HG03175 (cell line): ENCODE measurements at regions not wholly inside any gene's neighbourhood (a gene's known extent, or its start where the extent isn't known, plus 50 kb on each side); places are given as distances from the start of the nearest gene placed in this dataset.

Experiments used
- ATAC-seq: cut with Tn5 transposase; IDR thresholded peaks from one replicate; pipeline ENCODE4 v1.9.1; 2021; ENCODE audit warnings: mild to moderate bottlenecking, moderate library complexity; ENCODE audit not compliant: unreplicated experiment

DNA sequence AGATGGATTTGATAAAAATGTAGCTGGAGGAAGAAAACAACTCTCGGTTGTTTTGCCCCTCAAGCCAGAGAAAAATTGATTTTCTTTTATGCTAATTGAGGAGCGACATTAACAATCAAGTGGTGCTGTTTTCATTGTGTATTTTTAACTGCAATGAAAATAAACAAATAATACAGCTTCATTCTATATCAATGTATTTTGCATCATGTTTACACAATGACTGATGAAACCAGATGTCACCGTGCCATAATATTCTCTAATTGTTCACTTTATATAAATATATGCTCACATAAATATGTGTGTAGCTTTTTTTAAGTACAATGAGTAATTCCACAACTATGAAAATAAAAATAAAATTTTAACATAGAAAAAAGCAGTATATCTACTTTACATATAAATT, 139.0 kb upstream of the PRDM9 start:
- no peak for ATAC-seq

DNA sequence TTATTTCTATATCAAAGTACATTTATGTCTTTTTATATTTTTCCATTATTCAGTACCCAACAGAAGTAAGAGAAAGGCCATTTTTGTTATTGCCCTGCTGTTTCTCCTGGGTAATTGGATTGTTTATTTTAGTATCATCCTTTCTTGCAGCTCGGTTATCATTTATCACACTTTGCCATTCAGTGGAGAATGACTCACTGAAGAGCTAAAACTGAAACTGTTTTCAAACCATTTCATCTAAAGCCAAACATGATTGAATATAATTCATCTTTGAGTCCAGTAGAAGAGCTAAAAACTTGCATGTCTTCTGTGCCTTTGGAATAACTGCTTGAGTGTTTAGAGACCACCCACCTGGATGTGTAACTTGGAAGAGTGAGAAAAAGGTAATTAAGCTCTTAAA, 139.5 kb upstream of the PRDM9 start:
- ATAC-seq = no peak

DNA sequence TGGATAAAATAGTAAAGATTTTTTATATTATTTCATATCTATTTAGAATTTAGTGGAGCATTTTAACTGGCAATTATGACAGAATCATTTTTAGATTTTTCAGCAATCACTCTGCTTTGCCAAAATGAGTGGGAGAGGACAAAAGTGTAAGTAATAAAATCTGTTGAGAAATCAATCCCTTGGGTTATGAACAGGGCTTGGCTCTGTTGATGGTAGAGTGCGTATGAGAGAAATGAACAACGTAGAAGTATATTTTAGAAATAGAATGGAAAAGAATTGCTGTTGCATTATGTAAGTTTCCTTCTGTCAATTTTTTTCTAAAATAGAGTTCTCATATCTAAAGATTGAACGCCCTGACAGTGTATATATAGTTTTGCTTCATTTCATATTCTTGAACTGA, 154.1 kb upstream of the PRDM9 start:
- no peak for ATAC-seq

DNA sequence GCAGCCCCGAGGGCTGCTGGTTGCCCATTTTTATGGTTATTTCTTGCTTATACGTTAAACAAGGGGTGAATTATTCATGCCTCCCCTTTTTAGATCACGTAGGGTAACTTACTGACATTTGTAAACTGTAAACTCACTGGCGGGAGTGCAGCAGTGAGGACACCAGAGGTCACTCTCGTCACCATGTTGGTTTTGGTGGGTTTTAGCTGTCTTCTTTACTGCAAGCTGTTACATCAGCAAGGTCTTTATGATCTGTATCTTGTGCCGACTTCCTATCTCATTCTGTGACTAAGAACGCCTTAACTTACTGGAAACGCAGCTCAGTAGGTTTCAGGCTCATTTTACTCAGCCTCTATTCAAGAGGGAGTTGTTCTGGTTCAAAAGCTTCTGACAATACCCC, 155.0 kb upstream of the PRDM9 start:
- no peak for ATAC-seq

DNA sequence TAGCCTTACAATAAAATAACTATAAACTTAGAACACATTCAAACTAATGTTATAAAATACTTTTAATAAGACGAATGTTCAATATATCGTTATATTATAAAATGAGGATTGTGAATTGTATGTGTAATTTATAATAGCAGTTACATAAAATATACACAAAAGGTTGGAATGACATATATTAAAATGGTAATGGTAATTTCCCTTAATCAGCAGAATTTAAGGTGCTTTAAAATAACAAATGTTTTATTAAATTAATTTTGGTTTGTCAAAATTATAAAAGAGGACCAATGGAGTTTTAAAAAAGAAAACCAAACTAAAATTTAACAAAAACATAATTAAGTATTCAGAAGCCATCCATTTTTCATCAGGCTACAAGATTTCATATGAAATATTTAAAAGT, 164.3 kb upstream of the PRDM9 start:
- ATAC-seq = no peak

DNA sequence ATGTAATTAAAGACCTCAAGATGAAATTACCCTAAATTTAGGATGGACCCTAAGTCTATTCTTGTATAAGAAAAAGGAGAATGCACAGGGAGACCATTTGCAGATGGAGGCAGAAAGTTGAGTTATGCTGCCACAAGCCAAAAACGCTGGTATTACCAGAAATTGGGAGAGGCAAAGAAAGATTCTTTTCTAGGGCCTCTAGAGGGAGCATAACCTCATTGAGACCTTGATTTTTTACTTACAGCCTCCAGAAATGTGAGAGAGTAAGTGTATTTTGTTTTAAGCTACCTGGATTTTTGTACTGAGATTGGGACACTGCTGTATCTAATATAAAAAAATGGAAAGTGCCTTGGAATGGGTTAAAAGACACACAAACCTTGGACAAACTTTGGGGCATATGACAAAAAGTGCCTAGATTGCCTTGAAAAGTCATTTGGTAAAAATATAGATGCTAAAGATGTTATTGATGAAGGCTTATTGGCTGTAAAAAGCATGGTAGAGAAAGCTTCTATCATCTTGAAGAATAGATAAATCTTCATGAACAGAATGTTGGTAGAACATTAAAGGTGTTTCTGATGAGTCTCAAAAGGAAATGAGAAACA, 174.7 kb upstream of the PRDM9 start:
- no peak for ATAC-seq

DNA sequence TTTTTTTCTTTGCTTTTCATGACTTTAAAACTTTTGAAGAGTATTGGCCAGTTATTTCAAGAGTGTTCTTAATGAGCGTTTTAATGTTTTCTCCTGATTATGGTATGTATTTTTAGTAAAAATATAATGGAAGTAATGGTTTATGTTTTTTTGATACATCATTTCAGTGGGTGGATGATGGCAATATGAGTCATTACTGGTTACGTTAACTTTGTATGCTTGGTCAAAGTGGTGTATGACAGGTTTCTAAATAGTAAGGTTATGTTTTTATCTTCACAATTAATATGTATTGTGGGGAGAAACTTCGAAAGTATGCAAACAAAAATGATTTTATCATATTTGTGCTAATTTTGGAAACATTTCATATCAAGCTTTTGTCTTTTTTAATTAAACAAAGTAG, 176.7 kb upstream of the PRDM9 start:
- ATAC-seq = no peak

DNA sequence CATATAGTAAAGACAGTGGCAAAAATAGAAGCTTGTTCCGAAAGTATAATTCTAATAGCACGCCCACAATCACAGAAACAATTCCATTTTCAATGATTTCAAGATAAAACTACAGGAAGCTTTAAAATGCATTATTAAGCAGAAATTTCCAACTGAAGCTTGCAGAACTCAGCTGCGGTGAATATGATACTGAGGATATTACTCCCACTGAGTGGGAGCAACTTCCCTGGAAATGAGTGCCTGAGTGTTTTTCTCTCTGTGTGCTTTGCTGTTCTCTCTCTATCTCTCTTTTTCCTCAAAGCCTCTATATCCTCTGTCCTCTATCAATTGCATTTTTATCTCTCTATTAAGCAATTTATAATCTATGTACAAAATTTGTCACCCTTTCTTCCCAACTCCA, 187.5 kb upstream of the PRDM9 start:
- ATAC-seq = no peak

DNA sequence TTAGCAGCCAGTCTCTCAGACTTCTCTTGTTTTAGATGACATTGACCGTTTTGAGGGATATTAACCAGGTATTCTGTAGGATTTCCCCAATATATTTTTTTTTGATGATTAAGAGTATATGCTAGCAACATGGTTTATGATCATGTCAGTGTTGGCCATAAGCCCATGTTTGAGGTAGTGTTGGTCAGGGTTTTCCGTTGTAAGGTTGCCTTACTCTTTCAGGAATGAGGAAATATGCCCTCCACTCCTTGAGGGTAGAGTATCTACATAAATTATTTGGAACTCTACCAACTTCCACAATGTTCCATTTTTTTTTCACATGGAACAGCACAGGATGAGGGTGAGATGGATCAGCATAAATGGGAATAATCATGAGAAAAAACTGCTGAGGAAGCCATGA, 188.4 kb upstream of the PRDM9 start:
- no peak for ATAC-seq

DNA sequence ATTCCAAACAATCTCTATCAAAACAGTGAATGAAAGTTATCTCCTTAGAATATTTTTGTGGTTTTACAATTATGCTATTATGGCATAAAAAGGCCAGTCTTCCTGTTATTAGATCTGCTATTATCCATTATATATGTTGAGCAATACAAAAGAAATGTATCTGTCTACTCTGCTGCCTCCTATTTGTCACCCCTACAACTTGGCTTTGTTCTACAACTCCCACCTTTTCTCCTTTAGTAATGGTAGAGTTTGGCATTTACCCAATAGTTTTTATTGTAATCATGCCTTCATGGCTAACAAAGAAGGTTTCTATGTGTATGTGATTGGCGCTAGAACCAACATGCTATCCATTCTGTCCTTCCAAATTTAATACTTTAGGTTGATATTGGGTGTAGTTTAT, 189.2 kb upstream of the PRDM9 start:
- ATAC-seq = no peak

DNA sequence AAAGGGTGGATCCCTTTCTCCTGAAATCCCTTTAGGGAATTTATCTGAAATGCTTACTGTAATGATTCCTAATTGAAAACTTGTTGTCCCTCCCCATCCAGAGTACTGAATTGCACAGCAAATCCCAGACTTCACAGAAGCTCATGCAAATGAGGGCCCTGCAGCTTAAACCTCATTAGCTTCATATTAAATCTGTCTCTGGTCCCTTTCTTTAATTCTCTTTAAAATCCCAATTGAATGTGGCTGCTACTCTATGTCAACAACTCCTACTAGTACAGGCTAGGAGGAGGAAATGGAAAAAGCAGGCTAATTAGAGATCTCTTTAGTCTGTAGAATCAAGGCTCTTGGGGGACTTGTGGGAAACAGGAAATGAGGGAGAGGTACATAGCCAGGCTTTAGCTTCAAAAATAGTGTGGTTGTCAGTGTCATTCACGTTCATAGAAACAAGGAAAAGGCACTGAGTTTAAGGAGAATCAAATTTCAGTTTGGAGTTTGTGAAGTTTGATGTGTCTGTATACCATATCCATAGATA, 191.3 kb upstream of the PRDM9 start:
- no peak for ATAC-seq

DNA sequence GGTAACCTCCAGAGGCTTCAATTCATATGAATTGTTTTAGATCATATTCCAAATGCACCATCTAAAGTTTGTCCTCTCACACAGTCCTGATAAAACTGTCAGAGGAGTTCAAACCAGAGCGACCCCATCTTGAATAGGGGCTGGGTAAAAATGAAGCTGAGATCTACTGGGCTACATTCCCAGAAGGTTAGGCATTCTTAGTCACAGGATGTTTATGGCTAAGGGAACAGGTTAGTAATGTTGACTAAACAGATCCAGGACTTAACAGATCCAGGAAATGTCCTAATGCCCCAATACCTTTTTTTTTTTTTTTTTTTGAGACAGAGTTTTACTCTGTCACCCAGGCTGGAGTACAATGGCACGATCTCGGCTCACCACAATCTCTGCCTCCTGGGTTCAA, 192.6 kb upstream of the PRDM9 start:
- ATAC-seq = no peak

DNA sequence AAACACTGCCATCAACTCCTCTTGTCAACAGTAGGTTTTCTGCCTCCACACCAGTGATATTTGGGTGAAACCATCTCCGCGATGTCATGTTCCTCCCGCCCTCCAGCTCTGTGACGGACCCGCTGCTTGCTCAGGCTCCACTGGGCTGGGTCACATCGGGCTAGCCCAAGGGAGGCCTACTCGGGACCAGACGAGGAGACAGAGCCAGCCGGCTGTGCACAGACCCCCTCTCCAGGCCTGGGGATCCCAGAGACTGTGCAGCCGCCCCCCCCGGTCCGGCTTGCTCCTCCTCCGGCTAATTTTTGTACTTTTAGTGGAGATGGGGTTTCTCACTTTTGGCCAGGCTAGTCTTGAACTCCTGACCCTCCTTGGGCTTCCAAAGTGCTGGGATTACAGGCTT, 202.4 kb upstream of the PRDM9 start:
- no peak for ATAC-seq

DNA sequence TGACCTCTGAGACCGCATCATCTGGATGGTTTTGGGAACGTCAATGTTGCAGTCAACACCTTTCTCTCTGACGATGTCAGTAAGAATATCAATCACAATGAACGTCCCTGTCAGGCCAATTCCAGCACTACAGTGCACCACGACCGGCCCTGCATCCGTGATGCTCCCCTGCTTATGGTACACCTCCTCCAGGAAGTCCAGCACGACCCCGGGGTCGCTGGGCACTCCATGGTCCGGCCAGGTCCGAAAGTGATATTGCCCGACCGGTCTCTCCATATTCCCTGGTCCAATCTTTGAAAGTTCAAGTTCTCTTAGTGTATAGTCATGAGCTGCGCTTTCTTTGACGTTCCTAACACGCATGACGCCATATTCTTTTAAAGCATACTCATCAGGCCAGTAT, 203.6 kb upstream of the PRDM9 start:
- no peak for ATAC-seq

DNA sequence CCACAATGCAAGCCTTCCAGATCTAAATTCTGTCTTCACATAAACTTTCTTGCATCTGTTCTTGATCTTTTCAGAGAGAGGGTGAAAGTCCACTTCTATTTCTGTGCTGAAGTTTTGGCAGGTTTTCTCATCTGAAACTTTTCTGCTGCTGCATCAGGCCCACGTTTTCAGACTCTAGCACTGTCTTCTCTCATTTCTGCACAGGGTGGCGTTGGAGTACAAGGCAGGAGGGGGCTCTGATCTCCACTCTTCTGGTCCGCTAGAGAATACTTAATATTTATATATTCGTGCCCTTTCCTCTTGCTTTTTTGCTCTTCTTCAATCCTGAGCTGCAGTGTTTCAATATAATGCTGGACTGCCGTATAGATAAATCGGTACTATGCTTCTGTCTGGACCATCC, 204.0 kb upstream of the PRDM9 start:
- no peak for ATAC-seq

DNA sequence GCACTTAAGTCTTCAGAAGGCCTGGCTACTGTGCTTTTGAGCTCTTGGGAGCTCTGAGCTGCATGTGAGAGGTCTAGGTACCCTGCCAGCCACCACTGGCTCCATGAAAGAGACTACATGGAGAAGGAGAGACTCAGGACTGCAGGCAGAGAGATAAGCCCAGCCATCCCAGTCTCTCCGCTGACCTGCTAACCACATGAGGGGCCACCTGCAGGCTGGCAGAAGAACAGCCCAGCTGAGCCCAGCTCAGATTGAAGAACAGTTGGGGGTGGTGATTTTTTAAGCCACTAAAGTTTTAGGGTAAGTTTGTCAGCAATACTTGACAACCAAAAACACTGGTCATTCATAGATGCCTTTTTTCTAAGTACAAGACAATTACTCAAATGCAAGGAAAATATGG, 205.0 kb upstream of the PRDM9 start:
- no peak for ATAC-seq

DNA sequence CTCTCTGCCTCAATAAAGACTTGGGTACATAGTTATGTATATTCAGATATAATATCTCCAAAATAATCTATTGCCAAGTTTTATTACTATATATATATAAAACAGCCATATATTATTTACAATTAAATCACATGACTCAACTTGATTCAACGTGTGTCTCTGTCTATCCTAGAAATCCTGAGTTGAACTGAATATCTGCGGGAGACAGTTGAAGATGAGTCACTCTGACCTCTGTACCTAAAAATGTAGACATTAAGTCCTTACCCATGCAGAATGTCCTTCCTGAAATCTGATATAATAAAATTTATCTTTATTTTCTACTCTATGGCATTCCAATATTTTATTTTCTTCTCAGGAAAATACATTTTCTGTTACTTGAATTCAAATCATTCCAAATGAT, 218.2 kb upstream of the PRDM9 start:
- no peak for ATAC-seq

DNA sequence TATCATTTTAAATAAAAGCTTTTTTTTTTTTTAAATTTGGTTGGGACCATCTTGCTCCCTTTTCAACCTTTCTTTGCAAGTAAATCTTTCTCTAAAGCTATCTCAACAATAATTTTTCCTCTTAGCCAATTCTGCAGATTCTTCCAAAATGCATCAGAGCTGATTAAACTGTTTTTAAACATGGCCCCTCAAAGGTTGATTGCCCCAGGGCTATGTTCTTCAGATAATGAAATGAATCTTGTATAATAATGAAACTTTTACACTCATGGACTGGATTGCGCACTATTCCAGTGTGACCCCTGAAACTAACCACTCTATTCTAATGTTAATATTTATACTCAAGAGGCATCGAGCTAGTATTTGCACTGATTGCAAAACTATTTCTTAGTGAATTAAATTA, 222.8 kb upstream of the PRDM9 start:
- no peak for ATAC-seq

DNA sequence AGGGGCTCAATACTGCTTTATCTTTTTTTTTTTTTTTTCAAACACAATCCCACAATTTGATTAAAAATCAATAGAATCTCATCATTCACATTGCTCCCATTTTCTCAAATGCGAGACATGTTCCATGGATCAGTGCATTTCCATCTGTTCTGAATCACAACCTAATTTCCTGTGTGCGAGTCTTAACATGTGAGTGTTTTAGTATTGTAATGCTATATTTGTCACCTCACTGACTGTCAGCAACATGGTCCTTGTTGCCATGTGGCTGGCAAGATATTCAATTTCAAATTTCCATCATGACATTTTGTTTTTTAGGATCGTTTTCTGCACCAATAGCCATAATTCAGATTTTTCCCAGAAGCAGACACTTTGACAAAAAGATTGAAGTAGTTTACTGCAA, 233.2 kb upstream of the PRDM9 start:
- ATAC-seq = no peak

DNA sequence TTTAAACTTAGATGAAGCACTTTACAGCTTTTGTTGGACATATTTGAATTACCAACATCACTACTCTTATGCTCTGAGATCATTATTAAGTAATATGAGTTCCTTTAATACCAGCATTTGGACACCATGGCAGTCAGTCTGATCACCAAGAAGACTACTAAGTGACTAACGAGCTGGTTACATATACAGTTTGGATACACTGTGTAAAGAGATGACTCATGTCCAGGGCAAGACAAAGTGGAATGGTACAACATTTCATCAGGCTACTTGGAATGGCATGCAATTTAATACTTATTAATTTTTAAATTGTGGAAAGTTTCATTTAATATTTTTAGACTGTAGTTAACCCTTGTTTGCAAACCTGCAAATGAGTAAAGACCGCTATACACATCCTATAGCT, 237.4 kb upstream of the PRDM9 start:
- no peak for ATAC-seq

DNA sequence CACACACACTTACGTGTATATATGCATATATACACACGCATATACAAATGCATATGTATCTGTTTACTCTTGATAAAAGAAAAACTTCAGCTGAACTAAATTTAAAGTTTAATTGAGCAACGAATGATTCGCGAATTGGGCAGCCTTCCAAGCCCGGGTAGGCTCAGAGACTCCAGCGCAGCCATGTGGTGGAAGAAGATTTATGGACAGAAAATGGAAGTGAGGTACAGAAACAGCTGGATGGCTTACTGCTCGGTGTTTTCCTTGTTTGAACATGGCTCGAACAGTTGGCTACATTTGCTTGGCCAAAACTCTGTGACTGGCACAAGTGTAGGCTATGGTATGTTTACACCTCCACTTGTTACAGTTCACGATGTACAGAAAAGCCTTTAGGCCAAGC, 239.3 kb upstream of the PRDM9 start:
- no peak for ATAC-seq

DNA sequence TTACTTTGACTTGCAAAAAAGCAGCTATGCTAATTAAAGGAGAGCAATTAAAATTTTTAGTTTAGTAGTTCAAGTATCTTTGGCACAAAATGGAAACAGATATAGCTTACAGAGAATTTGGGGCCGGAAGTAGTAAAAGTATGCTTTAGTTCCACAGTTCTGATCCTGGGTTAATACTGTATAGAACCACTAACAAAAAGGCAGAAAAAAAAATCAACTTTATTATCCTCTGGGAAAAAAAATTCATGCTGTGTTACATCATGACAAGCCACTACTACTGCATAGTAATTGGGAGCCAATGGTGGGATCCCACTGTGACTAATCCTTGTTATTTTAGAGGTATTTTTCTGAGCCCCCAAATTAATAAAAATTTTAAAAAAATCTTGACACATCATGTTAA, 246.8 kb upstream of the PRDM9 start:
- ATAC-seq = no peak

DNA sequence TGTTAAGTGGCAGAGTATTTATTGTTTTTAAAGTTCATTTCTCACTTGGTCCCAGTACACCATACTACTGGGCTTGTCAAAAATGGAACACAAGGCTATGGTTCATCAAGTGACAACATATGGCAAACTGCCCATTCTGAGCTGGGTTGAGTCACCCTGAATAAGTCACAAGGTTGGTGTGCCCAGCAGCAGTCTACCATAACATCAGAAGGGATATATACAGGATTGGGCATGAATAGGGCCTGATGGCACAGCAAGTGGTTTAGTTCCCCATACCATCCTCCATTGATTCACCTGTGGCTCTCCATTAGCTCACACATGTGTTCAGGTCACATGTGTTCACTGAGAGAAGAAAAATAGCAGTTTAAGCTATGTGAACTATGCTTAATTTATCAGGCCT, 249.8 kb upstream of the PRDM9 start:
- ATAC-seq = no peak
